CD4-positive, alpha-beta T cell treated with Interleukin-6 for 4 hours (primary cell): ENCODE measurements at regions not wholly inside any gene's neighbourhood (a gene's known extent, or its start where the extent isn't known, plus 50 kb on each side); places are given as distances from the start of the nearest gene placed in this dataset.
"Not testable (repeated sequence)": the region's sequence is repeated elsewhere in the genome, so short reads cannot be mapped to it uniquely, and the experiment has no call there.

Experiments used
- DNase-seq: peaks from one replicate; pipeline ENCODE4 v3.0.0-alpha.2; 2020; ENCODE audit warnings: mixed read lengths

GRCh38 chr15:96053781-96054428 is 276.6 kb upstream of the NR2F2 start:
- DNase-seq = no peak

DNA sequence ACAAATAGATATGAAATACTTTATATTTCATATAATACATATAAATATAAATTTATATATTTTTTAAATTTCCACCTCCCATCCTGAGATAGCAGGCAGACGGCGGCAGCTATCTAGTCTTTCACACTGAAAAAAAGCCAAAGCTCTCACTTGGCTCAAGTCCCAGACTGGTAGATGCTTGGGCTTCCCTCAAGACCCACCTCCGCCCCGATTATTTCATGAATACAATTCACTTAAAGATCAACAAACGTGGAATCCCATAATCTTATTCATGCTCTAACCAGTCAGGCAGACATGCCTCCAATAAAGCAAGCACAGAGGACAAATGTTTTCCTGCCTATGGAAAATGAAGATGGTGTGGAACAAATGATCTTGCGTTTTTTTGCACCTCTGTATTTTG is 275.9 kb upstream of the NR2F2 start:
- no peak for DNase-seq

DNA sequence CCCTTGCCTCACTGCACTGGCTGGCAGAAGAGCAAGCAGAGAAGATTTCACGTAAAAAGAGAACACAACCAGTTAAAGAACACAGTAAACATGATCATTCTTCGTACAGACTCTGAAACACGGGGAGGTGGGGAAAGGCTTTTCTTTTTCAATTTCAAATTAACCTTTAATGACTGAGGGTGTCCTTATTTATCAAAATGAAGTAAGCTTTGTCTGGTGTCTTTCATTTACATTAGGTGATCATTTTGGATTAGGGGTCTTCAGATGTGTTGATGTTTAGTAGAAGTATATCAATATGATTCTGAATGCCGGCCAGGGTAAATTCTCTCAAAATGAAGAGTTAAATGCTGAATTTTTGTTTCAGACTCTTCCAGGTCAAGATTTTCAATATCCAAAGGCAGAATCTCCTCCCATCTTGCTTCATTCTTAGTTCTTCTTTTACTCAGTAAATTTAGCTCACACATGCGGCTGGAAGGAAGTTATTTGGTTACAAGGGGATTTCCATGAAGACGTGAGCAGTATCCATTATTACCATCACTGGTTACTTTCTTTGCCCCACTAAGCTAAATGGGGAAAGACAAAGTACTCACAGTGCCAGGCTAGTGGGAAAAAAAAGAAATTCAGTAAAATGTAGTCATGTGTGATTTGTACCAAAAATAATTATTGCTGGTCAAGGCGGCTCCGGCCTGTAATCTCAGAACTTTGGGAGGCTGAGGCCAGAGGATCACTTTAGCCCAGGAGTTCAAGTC is 272.2 kb upstream of the NR2F2 start:
- DNase-seq = no peak

GRCh38 chr15:96058852-96059103 is 271.7 kb upstream of the NR2F2 start:
- not testable (repeated sequence) for DNase-seq

- DNase-seq = not testable (repeated sequence)
Observed at GRCh38 chr15:96060591-96060990, 269.9 kb upstream of the NR2F2 start.

DNA sequence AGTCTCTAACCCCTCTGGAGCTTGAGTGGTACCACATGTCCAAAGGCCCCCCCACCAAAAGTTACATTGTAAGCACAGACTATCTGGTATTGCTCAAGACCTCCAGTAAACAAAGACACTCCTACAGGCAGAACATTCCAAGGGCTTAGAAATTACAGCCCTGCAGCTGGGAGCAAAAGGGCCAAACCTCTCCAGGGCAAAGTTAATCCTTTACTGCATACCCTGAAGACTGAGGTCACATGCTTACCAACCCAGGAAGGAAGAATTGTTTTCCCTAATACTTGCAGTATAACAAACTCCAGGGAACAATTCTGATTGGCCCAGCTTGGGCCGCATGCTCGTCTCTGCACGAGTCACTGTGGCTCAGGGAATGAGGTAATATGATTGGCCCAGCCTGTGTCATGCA is 266.1 kb upstream of the NR2F2 start:
- no peak for DNase-seq

- DNase-seq = no peak
Observed at GRCh38 chr15:96066126-96066525, 264.4 kb upstream of the NR2F2 start.

GRCh38 chr15:96066852-96067495 is 263.5 kb upstream of the NR2F2 start:
- DNase-seq = no peak

GRCh38 chr15:96067677-96068076 is 262.8 kb upstream of the NR2F2 start:
- no peak for DNase-seq

GRCh38 chr15:96068897-96069296 is 261.6 kb upstream of the NR2F2 start:
- no peak for DNase-seq

GRCh38 chr15:96070636-96071035 is 259.9 kb upstream of the NR2F2 start:
- no peak for DNase-seq

- DNase-seq = no peak
Observed at GRCh38 chr15:96072821-96073220, 257.7 kb upstream of the NR2F2 start.

- DNase-seq = no peak
Observed at GRCh38 chr15:96073908-96074307, 256.6 kb upstream of the NR2F2 start.

GRCh38 chr15:96075895-96076294 is 254.6 kb upstream of the NR2F2 start:
- no peak for DNase-seq

- no peak for DNase-seq
Observed at GRCh38 chr15:96076350-96076749, 254.2 kb upstream of the NR2F2 start.

DNA sequence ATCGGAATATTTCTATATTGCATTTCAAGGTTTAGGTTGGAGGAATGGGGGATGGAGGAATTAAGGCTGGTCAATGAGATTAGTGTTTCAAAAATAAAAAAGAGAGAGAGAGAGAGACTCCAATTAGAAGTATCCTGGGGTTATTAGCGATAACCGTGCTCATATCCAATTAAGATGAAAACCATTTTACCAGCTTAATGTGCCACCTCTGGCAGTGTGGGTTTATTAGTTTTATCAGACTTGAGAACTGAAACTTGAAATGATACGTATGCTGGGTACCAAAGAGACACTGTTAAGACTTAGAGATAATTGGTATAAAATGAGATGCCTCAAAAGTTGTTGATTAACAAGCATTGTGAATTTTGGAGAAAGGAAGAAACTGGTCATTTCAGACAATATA is 251.5 kb upstream of the NR2F2 start:
- no peak for DNase-seq

GRCh38 chr15:96079882-96080281 is 250.6 kb upstream of the NR2F2 start:
- no peak for DNase-seq

DNA sequence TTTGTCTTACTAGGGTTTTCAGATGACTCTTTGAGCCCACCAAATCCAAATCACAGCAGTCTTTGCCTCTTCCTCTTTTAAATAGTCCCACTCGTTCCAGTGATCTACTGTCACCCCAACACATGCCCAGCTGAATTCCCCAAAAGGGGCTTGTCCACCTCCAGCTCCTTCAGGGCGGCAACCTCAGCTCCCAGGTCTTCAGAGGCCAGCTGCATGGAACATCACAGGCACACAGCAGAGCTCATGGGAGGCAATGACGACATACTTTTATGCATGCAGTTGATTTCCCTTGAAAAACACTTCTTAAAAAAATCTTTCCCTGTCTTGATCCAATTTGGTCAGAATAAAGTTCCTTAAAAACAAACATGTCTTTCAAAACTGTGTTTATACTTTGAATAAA is 244.3 kb upstream of the NR2F2 start:
- no peak for DNase-seq

- no peak for DNase-seq
Observed at GRCh38 chr15:96087180-96087884, 243.2 kb upstream of the NR2F2 start.

DNA sequence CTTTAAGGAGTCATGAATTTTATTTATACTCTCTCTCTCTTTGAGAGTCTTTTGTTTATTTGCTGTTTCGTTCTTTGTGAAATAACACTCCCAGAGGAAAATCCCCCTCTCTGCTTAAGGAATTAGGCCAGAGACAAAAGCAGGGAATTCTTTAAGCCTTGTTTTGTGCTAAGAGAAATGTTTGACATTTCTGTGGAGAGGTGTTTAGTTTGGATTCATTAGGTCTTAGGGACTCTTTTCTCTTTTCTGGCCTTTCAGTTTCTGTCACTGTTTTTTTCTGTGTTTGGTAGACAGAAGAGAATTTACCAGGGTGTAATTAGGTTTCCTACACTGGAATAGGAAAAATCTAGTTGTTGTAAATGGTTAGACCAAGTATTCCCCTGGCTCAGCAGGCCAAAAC is 241.8 kb upstream of the NR2F2 start:
- DNase-seq = no peak

- no peak for DNase-seq
Observed at GRCh38 chr15:96089405-96090058, 241.0 kb upstream of the NR2F2 start.

DNA sequence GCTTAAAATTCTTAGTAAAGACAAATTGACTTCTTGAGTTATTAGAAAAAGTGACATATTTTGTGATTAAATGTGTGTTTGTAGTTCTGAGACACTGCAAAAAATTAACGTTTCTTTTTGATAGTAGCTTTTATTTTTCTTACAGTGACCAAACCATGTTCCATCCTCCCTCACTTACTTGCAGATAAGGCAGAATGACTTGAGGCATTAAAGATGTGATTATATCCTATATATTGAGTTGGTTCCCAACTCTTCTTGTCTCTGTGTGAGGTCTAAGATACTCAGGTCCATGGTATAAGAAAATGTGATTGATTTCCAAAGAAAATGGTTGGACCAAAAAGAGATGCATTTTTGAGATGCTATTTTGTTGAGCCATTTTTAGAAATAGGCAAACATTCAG is 238.3 kb upstream of the NR2F2 start:
- no peak for DNase-seq

DNA sequence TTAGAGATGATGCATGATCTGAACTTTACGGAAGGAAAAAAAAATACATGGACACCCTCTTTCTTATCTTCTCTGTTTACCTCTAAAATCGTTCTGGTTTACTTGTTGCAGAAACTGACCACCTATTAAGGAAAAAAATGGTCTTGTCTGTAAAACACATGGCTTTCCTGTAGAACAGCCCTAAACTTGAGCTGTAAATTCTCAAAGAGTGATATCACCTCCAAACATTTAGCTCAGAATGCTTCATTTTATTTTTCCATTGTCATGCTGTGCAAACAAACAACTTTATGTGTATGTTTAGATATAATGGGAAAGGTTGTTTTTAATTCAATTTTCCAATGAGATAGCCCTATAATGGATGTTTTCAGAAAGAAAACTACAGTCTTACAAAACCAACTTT is 237.4 kb upstream of the NR2F2 start:
- no peak for DNase-seq
